Suppressor macrophage (primary cell): ENCODE measurements at regions not wholly inside any gene's neighbourhood (a gene's known extent, or its start where the extent isn't known, plus 50 kb on each side); places are given as distances from the start of the nearest gene placed in this dataset.
"Not testable (repeated sequence)": the region's sequence is repeated elsewhere in the genome, so short reads cannot be mapped to it uniquely, and the experiment has no call there.

ENCODE experiments used
- DNase-seq, 4 experiments: peaks; one replicate each; pipeline ENCODE4 v3.0.0-alpha.2; 2020 to 2022

- DNase-seq = no peak
Observed at GRCh38 chr13:88248393-88248792, 577.2 kb downstream of the SLITRK5 start.

- DNase-seq = no peak
Observed at GRCh38 chr13:88257706-88258105, 586.5 kb downstream of the SLITRK5 start.

- no peak for DNase-seq
Observed at GRCh38 chr13:88263808-88264207, 592.6 kb downstream of the SLITRK5 start.

- DNase-seq = no peak
Observed at GRCh38 chr13:88281841-88282240, 610.7 kb downstream of the SLITRK5 start.

GRCh38 chr13:88285329-88285728 is 614.2 kb downstream of the SLITRK5 start:
- no peak for DNase-seq

- no peak for DNase-seq
Observed at GRCh38 chr13:88288326-88288725, 617.2 kb downstream of the SLITRK5 start.

GRCh38 chr13:88291731-88292130 is 620.6 kb downstream of the SLITRK5 start:
- not testable (repeated sequence) for DNase-seq

- no peak for DNase-seq
Observed at GRCh38 chr13:88294368-88294767, 623.2 kb downstream of the SLITRK5 start.

GRCh38 chr13:88303157-88303556 is 632.0 kb downstream of the SLITRK5 start:
- DNase-seq = no peak

- DNase-seq = no peak
Observed at GRCh38 chr13:88303605-88304004, 632.4 kb downstream of the SLITRK5 start.

- DNase-seq = no peak
Observed at GRCh38 chr13:88314496-88314895, 643.3 kb downstream of the SLITRK5 start.

- no peak for DNase-seq
Observed at GRCh38 chr13:88329066-88329465, 657.9 kb downstream of the SLITRK5 start.

- DNase-seq = no peak
Observed at GRCh38 chr13:88339271-88339741, 668.1 kb downstream of the SLITRK5 start.

GRCh38 chr13:88345171-88345847 is 674.1 kb downstream of the SLITRK5 start:
- DNase-seq = no peak

GRCh38 chr13:88360761-88361160 is 689.6 kb downstream of the SLITRK5 start:
- DNase-seq = no peak

- DNase-seq = no peak
Observed at GRCh38 chr13:88369866-88370265, 698.7 kb downstream of the SLITRK5 start.

- DNase-seq = no peak
Observed at GRCh38 chr13:88376760-88377388, 705.7 kb downstream of the SLITRK5 start.

GRCh38 chr13:88377852-88378251 is 706.7 kb downstream of the SLITRK5 start:
- no peak for DNase-seq

GRCh38 chr13:88384542-88384941 is 713.4 kb downstream of the SLITRK5 start:
- no peak for DNase-seq

GRCh38 chr13:88395804-88396203 is 724.6 kb downstream of the SLITRK5 start:
- no peak for DNase-seq

GRCh38 chr13:88411696-88412095 is 740.5 kb downstream of the SLITRK5 start:
- DNase-seq = no peak

GRCh38 chr13:88417801-88418200 is 746.6 kb downstream of the SLITRK5 start:
- no peak for DNase-seq

GRCh38 chr13:88424463-88424862 is 753.3 kb downstream of the SLITRK5 start:
- DNase-seq = no peak

- no peak for DNase-seq
Observed at GRCh38 chr13:88426661-88427060, 755.5 kb downstream of the SLITRK5 start.
